ENCODE measurements at regions not wholly inside any gene's neighbourhood (a gene's known extent, or its start where the extent isn't known, plus 50 kb on each side); places are given as distances from the start of the nearest gene placed in this dataset.

DNA sequence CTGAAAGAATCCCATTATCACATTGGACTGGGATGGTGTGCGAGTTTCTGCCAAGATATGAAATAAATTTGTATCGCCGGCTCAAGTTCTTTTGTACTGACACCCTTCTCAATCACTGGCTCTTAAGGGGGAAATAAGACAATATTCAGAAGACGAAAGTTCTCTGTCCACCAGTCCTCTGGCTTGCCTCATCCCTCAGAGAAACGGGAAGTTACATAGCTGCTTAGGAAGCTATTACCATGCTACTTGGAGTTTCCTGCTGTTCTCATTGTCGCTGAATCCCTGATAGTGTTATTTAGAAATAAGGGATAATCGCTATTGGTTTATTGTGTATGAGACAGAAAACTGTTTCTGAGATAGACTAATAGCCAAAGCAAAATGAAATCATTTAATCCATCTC, 205.0 kb upstream of the ZNF521 start:
- Histone ChIP-seq H3K9me3 (ENCODE audit: control insufficient read depth, insufficient read depth, low read depth, low read length) (no peaks in the 10 kb centered on the region), H2AFZ (ENCODE audit: low read length) (no peak overlapping the region), H3K27me3 (ENCODE audit: control insufficient read depth, insufficient read depth, low read length) (no peaks in the 10 kb centered on the region), H3K4me3 (replicated peaks in 1 of 4; ENCODE audit: control extremely low read depth in 1 of 4, insufficient read depth in 1 of 4, low read depth in 3 of 4, low read length in 4 of 4) (no peak overlapping the region), H4K20me1 (ENCODE audit: control insufficient read depth, extremely low read depth, insufficient read depth, low read length) (no peaks in the 10 kb centered on the region), H3K27ac (ENCODE audit: insufficient read depth, low read length) (no peak overlapping the region), H3K4me1 (ENCODE audit: control insufficient read depth, extremely low read depth, insufficient read depth, low read length) (no peaks in the 10 kb centered on the region), H3K9ac (ENCODE audit: insufficient read depth, low read length) (no peak overlapping the region), H3K36me3 (ENCODE audit: control insufficient read depth, insufficient read depth, low read length) (no peaks in the 10 kb centered on the region), H3K4me2 (ENCODE audit: extremely low read depth, insufficient read depth, low read length) (no peak overlapping the region), H3K79me2 (ENCODE audit: control insufficient read depth, insufficient read depth, low read length) (no peaks in the 10 kb centered on the region)
- no peak for DNase-seq (ENCODE audit: low read depth in 2 of 2)
- no peak for TF ChIP-seq EZH2 (IDR thresholded peaks at IDR 0.05; ENCODE audit: low read length, missing control alignments)
- TF ChIP-seq, protein P1, sequence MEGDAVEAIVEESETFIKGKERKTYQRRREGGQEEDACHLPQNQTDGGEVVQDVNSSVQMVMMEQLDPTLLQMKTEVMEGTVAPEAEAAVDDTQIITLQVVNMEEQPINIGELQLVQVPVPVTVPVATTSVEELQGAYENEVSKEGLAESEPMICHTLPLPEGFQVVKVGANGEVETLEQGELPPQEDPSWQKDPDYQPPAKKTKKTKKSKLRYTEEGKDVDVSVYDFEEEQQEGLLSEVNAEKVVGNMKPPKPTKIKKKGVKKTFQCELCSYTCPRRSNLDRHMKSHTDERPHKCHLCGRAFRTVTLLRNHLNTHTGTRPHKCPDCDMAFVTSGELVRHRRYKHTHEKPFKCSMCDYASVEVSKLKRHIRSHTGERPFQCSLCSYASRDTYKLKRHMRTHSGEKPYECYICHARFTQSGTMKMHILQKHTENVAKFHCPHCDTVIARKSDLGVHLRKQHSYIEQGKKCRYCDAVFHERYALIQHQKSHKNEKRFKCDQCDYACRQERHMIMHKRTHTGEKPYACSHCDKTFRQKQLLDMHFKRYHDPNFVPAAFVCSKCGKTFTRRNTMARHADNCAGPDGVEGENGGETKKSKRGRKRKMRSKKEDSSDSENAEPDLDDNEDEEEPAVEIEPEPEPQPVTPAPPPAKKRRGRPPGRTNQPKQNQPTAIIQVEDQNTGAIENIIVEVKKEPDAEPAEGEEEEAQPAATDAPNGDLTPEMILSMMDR (conservative IDR thresholded peaks at IDR 0.05 in 1 of 2, IDR thresholded peaks at IDR 0.05 in 1 of 2; ENCODE audit: low read depth in 1 of 2, low read length in 2 of 2), result no peak

DNA sequence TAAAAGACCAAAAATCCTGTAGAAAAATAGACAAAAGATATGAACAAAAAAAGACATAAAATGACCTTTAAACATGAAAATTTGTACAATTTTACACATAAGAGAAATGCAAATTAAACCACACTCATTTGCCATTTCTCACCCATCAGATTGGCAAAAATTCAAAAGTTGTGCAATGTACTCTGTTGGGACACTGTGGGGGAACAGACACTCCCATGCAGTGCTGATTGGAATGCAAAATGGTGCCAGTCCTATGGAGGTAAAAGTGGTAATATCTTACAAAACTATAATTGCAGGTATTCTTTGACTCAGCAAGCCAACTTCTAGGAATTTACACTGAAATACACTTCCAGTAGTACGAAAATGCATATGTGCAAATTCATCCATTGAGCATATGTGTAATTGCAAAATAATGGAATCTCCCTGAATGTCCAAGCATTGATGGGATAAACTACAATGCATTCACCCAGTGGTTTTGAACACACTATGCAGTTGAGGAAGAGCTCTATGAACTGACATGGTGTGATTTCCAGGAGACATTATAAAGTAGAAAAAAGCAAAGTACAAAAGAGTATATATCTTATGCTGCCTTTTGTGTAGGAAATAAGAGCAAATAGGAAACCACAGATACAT, 201.8 kb upstream of the ZNF521 start:
- Histone ChIP-seq H3K4me2 (ENCODE audit: extremely low read depth, insufficient read depth, low read length) (no peak overlapping the region), H3K79me2 (ENCODE audit: control insufficient read depth, insufficient read depth, low read length) (no peaks in the 10 kb centered on the region)
- TF ChIP-seq EZH2 (IDR thresholded peaks at IDR 0.05; ENCODE audit: low read length, missing control alignments), result no peak
- TF ChIP-seq, protein P1 (conservative IDR thresholded peaks at IDR 0.05 in 1 of 2, IDR thresholded peaks at IDR 0.05 in 1 of 2; ENCODE audit: low read depth in 1 of 2, low read length in 2 of 2), result no peak

DNA sequence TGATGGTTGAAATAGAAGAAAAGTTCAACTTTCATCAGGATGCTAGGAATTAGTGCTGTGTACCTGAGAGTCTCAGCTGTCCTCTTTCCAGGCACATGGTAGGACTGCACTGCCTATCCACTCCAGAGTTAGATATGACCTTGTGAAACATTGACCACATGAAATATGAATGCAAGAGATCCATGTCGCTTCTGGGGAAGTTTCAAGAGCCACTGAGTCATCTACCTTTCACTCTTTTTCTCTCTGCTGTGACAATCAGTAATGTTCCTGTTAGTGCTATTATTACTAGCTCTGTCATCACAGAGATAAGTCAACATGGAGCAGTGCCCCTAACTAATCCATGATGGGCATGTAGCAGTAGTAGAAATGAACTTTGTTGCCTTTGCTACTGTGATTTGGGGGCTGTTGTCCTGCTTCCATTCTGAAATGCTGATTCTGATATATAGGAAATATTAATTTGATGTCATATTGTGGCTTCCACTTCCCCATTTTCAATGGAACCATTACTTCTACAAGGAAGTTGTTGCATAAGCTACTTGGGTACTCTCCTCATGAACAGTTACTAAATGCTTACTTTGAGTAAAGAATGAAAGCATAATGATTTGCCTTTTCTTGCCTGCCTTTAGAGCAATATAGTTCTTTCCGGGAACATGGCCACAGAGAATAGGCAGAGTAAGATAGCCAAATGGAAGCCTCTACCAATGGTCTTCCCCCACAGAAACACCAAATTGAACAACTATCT, 192.8 kb upstream of the ZNF521 start:
- Histone ChIP-seq H4K20me1 (ENCODE audit: control insufficient read depth, extremely low read depth, insufficient read depth, low read length) (no peaks in the 10 kb centered on the region), H3K79me2 (ENCODE audit: control insufficient read depth, insufficient read depth, low read length) (no peaks in the 10 kb centered on the region), H2AFZ (ENCODE audit: low read length) (no peak overlapping the region), H3K4me2 (ENCODE audit: extremely low read depth, insufficient read depth, low read length) (no peak overlapping the region), H3K27me3 (ENCODE audit: control insufficient read depth, insufficient read depth, low read length) (no peaks in the 10 kb centered on the region), H3K4me3 (replicated peaks in 1 of 4; ENCODE audit: control extremely low read depth in 1 of 4, insufficient read depth in 1 of 4, low read depth in 3 of 4, low read length in 4 of 4) (no peak overlapping the region), H3K9ac (ENCODE audit: insufficient read depth, low read length) (no peak overlapping the region), H3K9me3 (ENCODE audit: control insufficient read depth, insufficient read depth, low read depth, low read length) (no peaks in the 10 kb centered on the region), H3K4me1 (ENCODE audit: control insufficient read depth, extremely low read depth, insufficient read depth, low read length) (no peaks in the 10 kb centered on the region), H3K27ac (ENCODE audit: insufficient read depth, low read length) (no peak overlapping the region), H3K36me3 (ENCODE audit: control insufficient read depth, insufficient read depth, low read length) (no peaks in the 10 kb centered on the region)
- TF ChIP-seq EZH2 (IDR thresholded peaks at IDR 0.05; ENCODE audit: low read length, missing control alignments), result no peak
- TF ChIP-seq, protein P1 (conservative IDR thresholded peaks at IDR 0.05 in 1 of 2, IDR thresholded peaks at IDR 0.05 in 1 of 2; ENCODE audit: low read depth in 1 of 2, low read length in 2 of 2), result no peak
- no peak for DNase-seq (ENCODE audit: low read depth in 2 of 2)

More for the DNA sequence above, 201.8 kb upstream of the ZNF521 start:
- Histone ChIP-seq H3K9me3 (ENCODE audit: control insufficient read depth, insufficient read depth, low read depth, low read length) (no peaks in the 10 kb centered on the region), H4K20me1 (ENCODE audit: control insufficient read depth, extremely low read depth, insufficient read depth, low read length) (no peaks in the 10 kb centered on the region), H3K4me3 (replicated peaks in 1 of 4; ENCODE audit: control extremely low read depth in 1 of 4, insufficient read depth in 1 of 4, low read depth in 3 of 4, low read length in 4 of 4) (no peak overlapping the region), H3K27me3 (ENCODE audit: control insufficient read depth, insufficient read depth, low read length) (no peaks in the 10 kb centered on the region), H3K27ac (ENCODE audit: insufficient read depth, low read length) (no peak overlapping the region), H3K4me1 (ENCODE audit: control insufficient read depth, extremely low read depth, insufficient read depth, low read length) (no peaks in the 10 kb centered on the region), H2AFZ (ENCODE audit: low read length) (no peak overlapping the region), H3K9ac (ENCODE audit: insufficient read depth, low read length) (no peak overlapping the region), H3K36me3 (ENCODE audit: control insufficient read depth, insufficient read depth, low read length) (no peaks in the 10 kb centered on the region)
- DNase-seq (ENCODE audit: low read depth in 2 of 2), result no peak
